Immature natural killer cell (primary cell): ENCODE measurements at regions not wholly inside any gene's neighbourhood (a gene's known extent, or its start where the extent isn't known, plus 50 kb on each side); places are given as distances from the start of the nearest gene placed in this dataset.

Source experiments
- DNase-seq, 3 donors: peaks; one replicate each; pipeline ENCODE4 v3.0.0; 2022; ENCODE audit warnings: mixed read lengths in 1 of 3
- H3K27ac Mint-ChIP-seq, 6 donors: one replicate each; pipeline ENCODE4 v1.8.0; 2020; ENCODE audit warnings: mixed read lengths in 6 of 6, mild to moderate bottlenecking in 5 of 6, inconsistent platforms in 4 of 6, moderate library complexity in 3 of 6
- H3K27me3 Mint-ChIP-seq, 3 donors: one replicate each; pipeline ENCODE4 v1.8.0; 2020 to 2021; ENCODE audit warnings: low read depth in 3 of 3, mild to moderate bottlenecking in 3 of 3, mixed read lengths in 3 of 3, moderate library complexity in 3 of 3, inconsistent platforms in 1 of 3
- H3K36me3 Mint-ChIP-seq, 3 donors: one replicate each; pipeline ENCODE4 v1.8.0; 2020; ENCODE audit warnings: mixed read lengths in 3 of 3, inconsistent platforms in 2 of 3, mild to moderate bottlenecking in 2 of 3
- H3K4me1 Mint-ChIP-seq, 2 donors: one replicate each; pipeline ENCODE4 v1.8.0; 2020; ENCODE audit warnings: inconsistent platforms in 2 of 2, mild to moderate bottlenecking in 2 of 2, mixed read lengths in 2 of 2, moderate library complexity in 1 of 2
- H3K4me3 Mint-ChIP-seq, 5 donors: one replicate each; pipeline ENCODE4 v1.8.0; 2020; ENCODE audit warnings: mild to moderate bottlenecking in 5 of 5, mixed read lengths in 5 of 5, inconsistent platforms in 3 of 5, moderate library complexity in 3 of 5
- H3K9me3 Mint-ChIP-seq, 6 donors: one replicate each; pipeline ENCODE4 v1.8.0; 2020; ENCODE audit warnings: mild to moderate bottlenecking in 6 of 6, mixed read lengths in 6 of 6, inconsistent platforms in 4 of 6, moderate library complexity in 3 of 6

GRCh38 chr18:45270289-45270771, 344.9 kb upstream of the SLC14A2 start:
- no peak overlapping the region for H3K4me3 Mint-ChIP-seq
- H3K4me1 Mint-ChIP-seq = no peaks in the 10 kb centered on the region
- H3K36me3 Mint-ChIP-seq = no peaks in the 10 kb centered on the region
- DNase-seq = no peak
- peaks cover 0 to 5% (median 0%) of the 10 kb centered on the region in 6 donors for H3K9me3 Mint-ChIP-seq
- H3K27ac Mint-ChIP-seq = no peak overlapping the region
- peaks cover 3 to 6% (median 3%) of the 10 kb centered on the region in 3 donors for H3K27me3 Mint-ChIP-seq

GRCh38 chr18:45274026-45274425, 341.2 kb upstream of the SLC14A2 start:
- no peak for DNase-seq
- H3K27ac Mint-ChIP-seq = no peak overlapping the region
- no peak overlapping the region for H3K4me3 Mint-ChIP-seq
- H3K9me3 Mint-ChIP-seq = peaks cover 0 to 5% (median 0%) of the 10 kb centered on the region in 6 donors
- H3K27me3 Mint-ChIP-seq = peaks cover 0 to 4% (median 3%) of the 10 kb centered on the region in 3 donors
- H3K4me1 Mint-ChIP-seq = no peaks in the 10 kb centered on the region
- peaks cover 0 to 3% (median 0%) of the 10 kb centered on the region in 3 donors for H3K36me3 Mint-ChIP-seq

GRCh38 chr18:45275367-45276113, 339.7 kb upstream of the SLC14A2 start:
- peaks cover 0 to 2% (median 2%) of the 10 kb centered on the region in 3 donors for H3K27me3 Mint-ChIP-seq
- peaks cover 0 to 3% (median 0%) of the 10 kb centered on the region in 3 donors for H3K36me3 Mint-ChIP-seq
- H3K4me3 Mint-ChIP-seq = no peak overlapping the region
- H3K27ac Mint-ChIP-seq = no peak overlapping the region
- peak; percentile 2 to 12 (median 4) for DNase-seq
- H3K4me1 Mint-ChIP-seq = no peaks in the 10 kb centered on the region
- peaks cover 0 to 5% (median 0%) of the 10 kb centered on the region in 6 donors for H3K9me3 Mint-ChIP-seq

- no peak overlapping the region for H3K27ac Mint-ChIP-seq
- H3K9me3 Mint-ChIP-seq = peaks cover 0 to 5% (median 0%) of the 10 kb centered on the region in 6 donors
- DNase-seq = no peak
- peaks cover 0 to 3% (median 0%) of the 10 kb centered on the region in 3 donors for H3K36me3 Mint-ChIP-seq
- no peak overlapping the region for H3K4me3 Mint-ChIP-seq
- H3K4me1 Mint-ChIP-seq = no peaks in the 10 kb centered on the region
- H3K27me3 Mint-ChIP-seq = peaks cover 1 to 5% (median 2%) of the 10 kb centered on the region in 3 donors
These were observed 338.4 kb upstream of the SLC14A2 start for GRCh38 chr18:45276878-45277277.

- Mint-ChIP-seq H3K4me1 (no peaks in the 10 kb centered on the region), H3K27ac (no peak overlapping the region), H3K4me3 (no peak overlapping the region), H3K9me3 (peaks cover 0 to 5% (median 0%) of the 10 kb centered on the region in 6 donors), H3K27me3 (peaks cover 1 to 8% (median 2%) of the 10 kb centered on the region in 3 donors), H3K36me3 (peaks cover 0 to 3% (median 0%) of the 10 kb centered on the region in 3 donors)
- DNase-seq = no peak
These were observed 337.4 kb upstream of the SLC14A2 start for GRCh38 chr18:45277908-45278307.

GRCh38 chr18:45280481-45281276, 334.6 kb upstream of the SLC14A2 start:
- Mint-ChIP-seq H3K9me3 (no peaks in the 10 kb centered on the region), H3K36me3 (peaks cover 0 to under 1% (median 0%) of the 10 kb centered on the region in 3 donors), H3K4me1 (no peaks in the 10 kb centered on the region), H3K27ac (no peak overlapping the region), H3K4me3 (no peak overlapping the region), H3K27me3 (peaks cover 0 to 8% (median 1%) of the 10 kb centered on the region in 3 donors)
- no peak for DNase-seq

GRCh38 chr18:45282101-45282812, 333.0 kb upstream of the SLC14A2 start:
- Mint-ChIP-seq H3K27ac (no peak overlapping the region), H3K4me3 (no peak overlapping the region), H3K36me3 (no peaks in the 10 kb centered on the region), H3K9me3 (no peaks in the 10 kb centered on the region), H3K27me3 (peaks cover 0 to 8% (median 1%) of the 10 kb centered on the region in 3 donors), H3K4me1 (no peaks in the 10 kb centered on the region)
- DNase-seq = no peak

- Mint-ChIP-seq H3K27me3 (peaks cover 0 to 11% (median 1%) of the 10 kb centered on the region in 3 donors), H3K4me3 (no peak overlapping the region), H3K27ac (no peak overlapping the region), H3K36me3 (no peaks in the 10 kb centered on the region), H3K9me3 (no peaks in the 10 kb centered on the region), H3K4me1 (no peaks in the 10 kb centered on the region)
- DNase-seq = no peak
These were observed 331.1 kb upstream of the SLC14A2 start for GRCh38 chr18:45284174-45284573.

- H3K9me3 Mint-ChIP-seq = no peaks in the 10 kb centered on the region
- H3K4me1 Mint-ChIP-seq = no peaks in the 10 kb centered on the region
- no peak overlapping the region for H3K27ac Mint-ChIP-seq
- H3K4me3 Mint-ChIP-seq = no peak overlapping the region
- no peak for DNase-seq
- H3K27me3 Mint-ChIP-seq = peaks cover 0 to 11% (median 1%) of the 10 kb centered on the region in 3 donors
- H3K36me3 Mint-ChIP-seq = no peaks in the 10 kb centered on the region
These were observed 330.4 kb upstream of the SLC14A2 start for GRCh38 chr18:45284851-45285250.

GRCh38 chr18:45285251-45285650, 330.0 kb upstream of the SLC14A2 start:
- Mint-ChIP-seq H3K27me3 (peaks cover 0 to 15% (median 1%) of the 10 kb centered on the region in 3 donors), H3K36me3 (no peaks in the 10 kb centered on the region)

GRCh38 chr18:45286431-45286830, 328.8 kb upstream of the SLC14A2 start:
- Mint-ChIP-seq H3K4me1 (no peaks in the 10 kb centered on the region), H3K27ac (no peak overlapping the region), H3K9me3 (no peaks in the 10 kb centered on the region), H3K4me3 (no peak overlapping the region), H3K36me3 (no peaks in the 10 kb centered on the region), H3K27me3 (peaks cover 0 to 13% (median 0%) of the 10 kb centered on the region in 3 donors)
- DNase-seq = no peak

More at GRCh38 chr18:45285251-45285650, 330.0 kb upstream of the SLC14A2 start:
- no peak overlapping the region for H3K27ac Mint-ChIP-seq
- H3K9me3 Mint-ChIP-seq = no peaks in the 10 kb centered on the region
- no peak overlapping the region for H3K4me3 Mint-ChIP-seq
- no peaks in the 10 kb centered on the region for H3K4me1 Mint-ChIP-seq
- no peak for DNase-seq

- H3K4me3 Mint-ChIP-seq = no peak overlapping the region
- H3K27me3 Mint-ChIP-seq = peaks cover 0 to 9% (median 2%) of the 10 kb centered on the region in 3 donors
- no peaks in the 10 kb centered on the region for H3K9me3 Mint-ChIP-seq
- no peak overlapping the region for H3K27ac Mint-ChIP-seq
- H3K36me3 Mint-ChIP-seq = no peaks in the 10 kb centered on the region
- no peaks in the 10 kb centered on the region for H3K4me1 Mint-ChIP-seq
- no peak for DNase-seq
These were observed 327.7 kb upstream of the SLC14A2 start for GRCh38 chr18:45287531-45287930.

GRCh38 chr18:45290364-45290763, 324.9 kb upstream of the SLC14A2 start:
- H3K36me3 Mint-ChIP-seq = no peaks in the 10 kb centered on the region
- H3K27ac Mint-ChIP-seq = no peak overlapping the region
- no peaks in the 10 kb centered on the region for H3K9me3 Mint-ChIP-seq
- no peak overlapping the region for H3K4me3 Mint-ChIP-seq
- H3K27me3 Mint-ChIP-seq = peaks cover 0 to 9% (median 4%) of the 10 kb centered on the region in 3 donors
- DNase-seq = no peak
- H3K4me1 Mint-ChIP-seq = no peaks in the 10 kb centered on the region
